LoVo (cell line): ENCODE measurements at regions not wholly inside any gene's neighbourhood (a gene's known extent, or its start where the extent isn't known, plus 50 kb on each side); places are given as distances from the start of the nearest gene placed in this dataset.

Source experiments
- DNase-seq: peaks from one replicate; pipeline ENCODE4 v3.0.0-alpha.2; 2016; ENCODE audit warnings: low spot score

DNA sequence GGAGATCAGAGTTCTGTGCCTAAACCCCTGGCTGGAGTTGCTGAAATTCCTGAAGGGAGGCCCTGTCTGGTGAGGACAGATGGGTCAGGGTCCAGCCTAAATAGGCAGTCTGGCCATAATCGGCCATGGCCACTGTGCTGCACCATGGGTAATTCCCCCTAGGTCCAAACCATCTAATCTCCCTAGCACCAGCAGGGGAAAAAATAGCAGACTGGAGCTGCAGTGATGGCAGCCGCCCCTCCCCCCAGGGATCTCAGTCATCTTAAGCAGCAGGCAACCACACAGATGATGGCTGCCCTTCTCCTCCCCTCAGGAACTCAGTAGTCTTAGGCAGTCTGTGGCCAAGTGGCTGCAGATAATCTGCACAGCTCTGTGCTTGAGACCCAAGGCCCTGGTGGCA lies 68.4 kb upstream of the CD96 start:
- no peak for DNase-seq

GRCh38 chr3:111476701-111477100 lies 65.3 kb upstream of the CD96 start:
- DNase-seq: no peak

DNA sequence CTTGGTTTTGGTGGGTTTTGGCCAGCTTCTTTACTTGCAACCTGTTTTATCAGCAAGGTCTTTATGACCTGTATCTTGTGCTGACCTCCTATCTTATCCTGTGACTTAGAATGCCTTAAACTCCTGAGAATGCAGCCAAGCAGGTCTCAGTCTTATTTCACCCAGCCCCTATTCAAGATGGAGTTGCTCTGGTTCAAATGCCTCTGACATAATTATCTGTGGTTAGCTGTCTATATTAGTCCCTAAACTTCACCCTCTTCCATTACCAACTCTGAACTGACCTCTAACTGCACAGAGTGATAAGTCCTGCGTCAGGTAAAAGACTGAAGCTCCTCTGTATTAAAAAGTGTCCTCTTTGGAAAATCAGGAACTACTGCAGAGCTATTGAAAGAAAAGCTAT lies 61.9 kb upstream of the CD96 start:
- no peak for DNase-seq

DNA sequence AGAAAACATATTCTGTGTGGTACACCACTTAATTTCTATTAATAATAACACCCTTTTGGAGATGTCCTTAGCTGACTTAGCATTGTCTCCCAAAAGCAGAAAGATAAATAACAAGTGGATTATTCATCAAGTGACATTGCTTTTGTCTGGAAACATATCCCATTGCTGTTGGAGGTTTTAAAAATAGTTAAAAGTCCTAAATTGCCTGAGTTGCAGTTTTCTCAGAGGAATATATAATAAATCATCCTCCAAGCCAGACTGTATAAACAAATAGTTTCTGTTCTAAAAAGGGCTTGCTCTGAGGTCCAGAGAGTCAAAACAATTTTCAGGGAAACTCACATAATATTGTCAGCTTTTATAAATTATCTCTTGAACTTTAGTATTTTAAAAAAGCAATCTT lies 60.4 kb upstream of the CD96 start:
- no peak for DNase-seq

GRCh38 chr3:111482574-111482973 lies 59.4 kb upstream of the CD96 start:
- no peak for DNase-seq

GRCh38 chr3:111485086-111485485 lies 56.9 kb upstream of the CD96 start:
- DNase-seq: no peak
